ENCODE measurements at regions not wholly inside any gene's neighbourhood (a gene's known extent, or its start where the extent isn't known, plus 50 kb on each side); places are given as distances from the start of the nearest gene placed in this dataset.

DNA sequence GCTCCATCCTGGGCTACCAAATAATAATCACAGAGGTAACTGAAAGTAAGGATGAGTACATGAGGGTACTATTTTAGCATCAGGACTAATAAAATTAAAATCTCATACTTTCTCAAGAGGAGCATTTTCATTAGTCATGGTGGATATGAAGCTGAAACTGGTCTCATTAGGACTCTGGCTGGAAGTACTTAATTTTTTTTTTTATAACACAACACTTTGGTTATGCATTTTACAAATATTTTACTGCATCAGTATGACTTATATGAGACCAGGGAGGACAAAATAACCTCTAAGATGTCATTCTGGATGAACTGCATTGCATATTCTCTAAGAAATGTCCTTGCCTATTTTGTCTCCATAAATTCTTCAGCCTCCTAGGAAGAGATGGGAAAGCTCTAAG lies 290.9 kb downstream of the HLX start:
- ChIA-PET POLR2A (no interaction called here), CTCF (no interaction called here)
- intact Hi-C loops (cut with micrococcal nuclease): no loop called here
- peak overlapping the region; percentile 40 for H3K27ac ChIP-seq (ENCODE audit: insufficient read depth, low read depth, low read length)
- no peaks in the 10 kb centered on the region for H3K9me1 ChIP-seq (replicated peaks; ENCODE audit: control insufficient read depth, extremely low read depth, insufficient read depth, low read length)
- TF ChIP-seq JUN (IDR thresholded peaks at IDR 0.05; ENCODE audit: borderline replicate concordance, insufficient read depth, insufficient read length, low read depth) (no peak), EZH2 (IDR thresholded peaks at IDR 0.05; ENCODE audit: borderline replicate concordance, low read depth, low read length, severe bottlenecking) (no peak), POLR2A (IDR thresholded peaks at IDR 0.05; ENCODE audit: low read depth, low read length) (no peak), MYC (IDR thresholded peaks at IDR 0.05; ENCODE audit: low read depth, low read length) (no peak), GATA2 (IDR thresholded peaks at IDR 0.05; ENCODE audit: insufficient read depth, insufficient read length, low read depth, low read length) (no peak), POLR2AphosphoS5 (IDR thresholded peaks at IDR 0.05; ENCODE audit: insufficient read depth, low read depth, low read length) (no peak), FOS (IDR thresholded peaks at IDR 0.05; ENCODE audit: borderline replicate concordance, insufficient read depth, low read length) (no peak)
- TF ChIP-seq, protein P1, sequence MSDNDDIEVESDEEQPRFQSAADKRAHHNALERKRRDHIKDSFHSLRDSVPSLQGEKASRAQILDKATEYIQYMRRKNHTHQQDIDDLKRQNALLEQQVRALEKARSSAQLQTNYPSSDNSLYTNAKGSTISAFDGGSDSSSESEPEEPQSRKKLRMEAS (IDR thresholded peaks at IDR 0.05; ENCODE audit: insufficient read depth, insufficient read length): no peak
- TF ChIP-seq, protein P2, sequence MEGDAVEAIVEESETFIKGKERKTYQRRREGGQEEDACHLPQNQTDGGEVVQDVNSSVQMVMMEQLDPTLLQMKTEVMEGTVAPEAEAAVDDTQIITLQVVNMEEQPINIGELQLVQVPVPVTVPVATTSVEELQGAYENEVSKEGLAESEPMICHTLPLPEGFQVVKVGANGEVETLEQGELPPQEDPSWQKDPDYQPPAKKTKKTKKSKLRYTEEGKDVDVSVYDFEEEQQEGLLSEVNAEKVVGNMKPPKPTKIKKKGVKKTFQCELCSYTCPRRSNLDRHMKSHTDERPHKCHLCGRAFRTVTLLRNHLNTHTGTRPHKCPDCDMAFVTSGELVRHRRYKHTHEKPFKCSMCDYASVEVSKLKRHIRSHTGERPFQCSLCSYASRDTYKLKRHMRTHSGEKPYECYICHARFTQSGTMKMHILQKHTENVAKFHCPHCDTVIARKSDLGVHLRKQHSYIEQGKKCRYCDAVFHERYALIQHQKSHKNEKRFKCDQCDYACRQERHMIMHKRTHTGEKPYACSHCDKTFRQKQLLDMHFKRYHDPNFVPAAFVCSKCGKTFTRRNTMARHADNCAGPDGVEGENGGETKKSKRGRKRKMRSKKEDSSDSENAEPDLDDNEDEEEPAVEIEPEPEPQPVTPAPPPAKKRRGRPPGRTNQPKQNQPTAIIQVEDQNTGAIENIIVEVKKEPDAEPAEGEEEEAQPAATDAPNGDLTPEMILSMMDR (IDR thresholded peaks at IDR 0.05; ENCODE audit: extremely low read depth in 1 of 2, insufficient read depth in 1 of 2, low read depth in 1 of 2, low read length in 2 of 2): no peak
- H3K36me3 ChIP-seq (ENCODE audit: control insufficient read depth in 2 of 2, extremely low read depth in 1 of 2, insufficient read depth in 2 of 2, low read length in 2 of 2): no peaks in the 10 kb centered on the region
- BruUV-seq (replicated peaks): no TSS peak
- H2AFZ ChIP-seq (ENCODE audit: low read depth, low read length): no peak overlapping the region
- no peaks in the 10 kb centered on the region for H3K79me2 ChIP-seq (ENCODE audit: control insufficient read depth, insufficient read depth, low read length)
- H4K20me1 ChIP-seq (replicated peaks; ENCODE audit: control insufficient read depth, extremely low read depth, insufficient read depth, low read length): no peaks in the 10 kb centered on the region
- no peaks in the 10 kb centered on the region for H3K27me3 ChIP-seq (ENCODE audit: control insufficient read depth in 2 of 2, insufficient read depth in 2 of 2, low read length in 2 of 2)
- no peak overlapping the region for H3K4me2 ChIP-seq (ENCODE audit: insufficient read depth, low read length)
- no peak overlapping the region for H3K9ac ChIP-seq (replicated peaks; ENCODE audit: extremely low read depth, insufficient read depth, low read length)
- no peak overlapping the region for H3K4me3 ChIP-seq (replicated peaks in 1 of 3; ENCODE audit: insufficient read depth in 1 of 3, low read depth in 1 of 3, low read length in 3 of 3)
- no peaks in the 10 kb centered on the region for H3K9me3 ChIP-seq (replicated peaks; ENCODE audit: control insufficient read depth, insufficient read depth, low read length)
- peaks cover 23% of the 10 kb centered on the region for H3K4me1 ChIP-seq (ENCODE audit: control insufficient read depth, extremely low read depth, insufficient read depth, low read length)
- DNase-seq (ENCODE audit: low read depth, low spot score) (no peak), FAIRE-seq (no peak)
- dilution Hi-C loops (cut with MboI; ENCODE audit: extremely low pct_ligation_motif_present, low sequenced_read_pairs): no loop called here
